HG03103 (cell line): ENCODE measurements at regions not wholly inside any gene's neighbourhood (a gene's known extent, or its start where the extent isn't known, plus 50 kb on each side); places are given as distances from the start of the nearest gene placed in this dataset.

ENCODE experiments used
- ATAC-seq: cut with Tn5 transposase; IDR thresholded peaks from one replicate; pipeline ENCODE4 v1.9.1; 2021; ENCODE audit warnings: low read depth; ENCODE audit not compliant: unreplicated experiment

GRCh38 chr12:125919856-125920470 lies 854.7 kb downstream of the AACS start:
- ATAC-seq, result no peak

GRCh38 chr12:125922330-125922729 lies 857.1 kb downstream of the AACS start:
- no peak for ATAC-seq

- no peak for ATAC-seq
Measured at GRCh38 chr12:125936502-125936901, 871.3 kb downstream of the AACS start.

GRCh38 chr12:125944446-125944845 lies 879.2 kb downstream of the AACS start:
- no peak for ATAC-seq

- no peak for ATAC-seq
Measured at GRCh38 chr12:125949471-125949870, 884.2 kb downstream of the AACS start.

- no peak for ATAC-seq
Measured at GRCh38 chr12:125954362-125954761, 889.1 kb downstream of the AACS start.

- no peak for ATAC-seq
Measured at GRCh38 chr12:125956186-125956585, 891.0 kb downstream of the AACS start.

DNA sequence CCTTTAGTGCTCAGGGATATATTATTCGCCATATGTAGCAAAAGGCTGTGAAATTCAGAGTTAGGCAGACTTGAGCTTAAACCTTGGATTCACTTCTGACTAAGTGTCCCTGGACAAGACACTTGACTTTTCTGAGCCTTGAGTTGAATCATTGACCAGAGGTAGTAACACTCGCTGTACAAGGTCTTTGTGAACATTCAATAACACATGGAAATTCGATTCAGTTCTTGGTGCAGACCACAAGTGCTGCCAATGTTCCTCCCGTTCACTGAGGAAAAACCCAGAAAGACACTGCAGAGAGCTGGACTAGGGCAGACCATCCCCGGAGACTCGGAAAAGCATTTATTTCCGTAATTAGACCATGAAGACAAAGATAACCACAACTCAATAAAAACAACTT lies 901.4 kb downstream of the AACS start:
- ATAC-seq, result no peak

DNA sequence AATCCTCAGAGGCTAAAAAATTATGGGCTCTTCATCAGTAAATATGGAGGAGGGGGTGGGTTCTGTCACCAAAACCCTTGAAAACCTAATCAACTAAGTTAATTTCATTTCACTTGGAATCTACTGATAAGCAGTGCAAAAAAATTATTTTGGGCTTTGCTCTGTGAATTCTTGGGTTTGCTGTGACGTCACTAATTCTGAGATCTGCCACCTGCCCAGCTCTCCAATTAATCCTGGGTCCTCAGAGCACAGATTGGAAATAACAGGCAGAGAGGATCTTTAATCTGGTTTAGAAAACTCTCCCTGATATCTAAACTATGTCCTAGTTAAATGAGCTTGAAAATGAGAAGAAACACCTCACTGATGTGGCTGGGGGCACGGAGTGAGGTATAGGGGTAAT lies 903.2 kb downstream of the AACS start:
- no peak for ATAC-seq

DNA sequence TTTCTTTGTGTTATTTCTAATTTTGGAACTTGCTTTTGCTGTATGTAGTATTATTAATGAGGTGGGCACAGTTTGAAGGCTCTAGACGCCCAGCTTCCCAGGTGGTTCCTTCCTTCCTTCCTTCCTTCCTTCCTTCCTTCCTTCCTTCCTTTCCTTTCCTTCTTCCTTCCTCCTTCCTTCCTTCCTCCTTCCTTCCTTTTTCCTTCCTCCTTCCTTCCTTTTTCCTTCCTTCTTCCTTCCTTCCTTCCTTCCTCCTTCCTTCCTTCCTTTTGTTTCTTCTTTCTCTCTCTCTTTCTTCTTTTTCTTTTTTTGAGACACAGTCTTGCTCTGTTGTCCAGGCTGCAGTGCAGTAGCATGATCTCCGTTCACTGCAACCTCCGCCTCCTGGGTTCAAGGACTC lies 906.7 kb downstream of the AACS start:
- no peak for ATAC-seq

DNA sequence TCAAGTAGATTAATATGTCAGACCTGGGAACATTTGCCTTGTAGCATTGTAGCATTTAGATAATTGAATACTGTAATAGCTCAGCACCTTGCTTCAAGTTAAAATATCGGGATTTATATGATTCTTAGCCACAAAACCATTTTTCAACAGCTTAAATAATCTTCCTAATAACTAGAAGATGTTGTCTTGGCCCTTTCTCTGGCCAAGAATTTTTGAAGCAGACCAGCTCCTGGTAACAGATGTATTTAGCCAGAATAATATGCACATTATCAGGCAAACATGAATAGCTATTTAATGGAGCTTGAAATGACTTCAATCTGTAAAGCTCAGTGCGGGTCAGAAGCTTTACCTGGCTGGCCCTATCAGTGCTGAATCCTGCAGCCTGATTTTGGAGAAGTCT lies 913.1 kb downstream of the AACS start:
- ATAC-seq, result no peak

GRCh38 chr12:125981610-125982253 lies 916.5 kb downstream of the AACS start:
- no peak for ATAC-seq

- ATAC-seq, result no peak
Measured at GRCh38 chr12:125983094-125983783, 918.0 kb downstream of the AACS start.

- ATAC-seq, result no peak
Measured at GRCh38 chr12:125983784-125984500, 918.7 kb downstream of the AACS start.

GRCh38 chr12:125988545-125988944 lies 923.3 kb downstream of the AACS start:
- no peak for ATAC-seq

GRCh38 chr12:125989696-125990095 lies 924.5 kb downstream of the AACS start:
- ATAC-seq, result no peak

DNA sequence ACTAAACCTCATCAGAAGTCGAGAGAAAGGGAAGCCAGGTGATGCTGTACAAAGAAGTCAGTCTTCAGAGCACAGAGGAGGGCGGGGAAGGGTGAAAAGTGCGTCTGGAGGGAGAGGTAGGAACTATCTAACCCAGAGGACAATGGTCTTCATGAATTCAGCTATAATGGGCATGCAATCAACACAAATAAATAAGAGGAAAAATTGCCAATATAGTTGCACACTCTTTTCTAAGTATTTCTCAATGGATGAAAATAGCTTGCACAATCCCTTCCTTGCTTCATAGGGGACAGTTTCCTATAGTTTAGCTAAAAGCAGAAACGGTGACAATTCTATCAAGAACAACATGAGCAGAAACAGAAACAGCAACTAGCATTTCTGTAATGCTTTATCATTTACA lies 931.2 kb downstream of the AACS start:
- no peak for ATAC-seq

- ATAC-seq, result no peak
Measured at GRCh38 chr12:125999628-126000027, 934.4 kb downstream of the AACS start.

DNA sequence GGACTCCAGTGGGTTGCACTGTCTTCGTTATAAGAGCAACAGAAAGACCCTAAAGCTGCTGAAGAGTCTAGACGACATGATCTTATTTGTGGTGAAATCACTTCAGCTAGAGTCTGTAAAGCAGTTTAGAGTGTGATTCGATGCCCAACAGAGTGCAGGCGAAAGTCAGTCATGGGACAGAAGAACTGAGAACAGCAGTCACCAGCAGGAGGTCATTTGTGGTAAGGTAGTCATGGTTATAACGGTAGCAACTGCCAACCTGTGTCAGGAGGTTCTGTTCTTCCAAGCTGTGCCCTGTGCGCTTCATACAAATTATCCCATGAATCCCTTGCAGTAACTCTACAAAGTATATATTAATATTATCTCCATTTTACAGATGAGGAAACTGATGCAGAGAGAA lies 954.1 kb downstream of the AACS start:
- no peak for ATAC-seq

DNA sequence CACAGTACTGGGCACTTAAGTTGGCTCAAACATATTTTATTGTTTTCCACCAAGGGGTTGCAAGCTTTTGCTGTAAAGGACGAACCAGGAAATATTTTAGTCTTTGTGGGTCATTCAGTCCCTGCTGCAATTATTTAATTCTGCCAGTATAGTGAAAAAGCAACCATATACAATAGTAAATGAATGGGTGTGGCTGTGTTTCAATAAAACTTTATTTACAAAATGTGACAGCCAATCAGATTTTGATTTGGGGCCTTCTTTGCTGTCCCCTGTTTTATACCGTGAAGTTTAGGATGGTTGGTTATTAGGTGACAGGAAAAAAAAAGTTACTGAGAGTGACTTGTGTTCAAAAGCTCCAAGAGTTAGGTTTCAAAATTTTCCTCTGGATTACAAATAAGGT lies 956.4 kb downstream of the AACS start:
- ATAC-seq, result no peak

GRCh38 chr12:126027825-126028224 lies 962.6 kb downstream of the AACS start:
- ATAC-seq, result no peak
